OCI-LY1 (cell line): ENCODE measurements at regions not wholly inside any gene's neighbourhood (a gene's known extent, or its start where the extent isn't known, plus 50 kb on each side); places are given as distances from the start of the nearest gene placed in this dataset.

Experiments
- H2AFZ ChIP-seq: fragments of 200-600 bp; sonication (generic), shearing (Covaris generic); 2 replicates; pipeline ENCODE4 v1.6.0; 2014; ENCODE audit warnings: antibody characterized with exemption, mild to moderate bottlenecking, low read length
- H3F3A ChIP-seq: fragments of 200-600 bp; sonication (generic), shearing (Covaris generic); 2 replicates; pipeline ENCODE4 v1.6.0; 2014; ENCODE audit warnings: mild to moderate bottlenecking, antibody characterized with exemption, low read length, moderate library complexity; ENCODE audit not compliant: insufficient read depth
- H3K27ac ChIP-seq: fragments of 200-600 bp; sonication (generic); 2 replicates; pipeline ENCODE4 v1.5.1; 2014; ENCODE audit warnings: low read length, mixed run types, mild to moderate bottlenecking, low read depth; ENCODE audit not compliant: poor library complexity, severe bottlenecking
- H3K27me3 ChIP-seq: fragments of 200-600 bp; sonication (generic); 2 replicates; pipeline ENCODE4 v1.6.0; 2014; ENCODE audit warnings: antibody characterized with exemption, mild to moderate bottlenecking, low read length, moderate library complexity; ENCODE audit not compliant: insufficient read depth
- H3K36me3 ChIP-seq: fragments of 200-600 bp; sonication (generic); 2 replicates; pipeline ENCODE4 v1.6.1; 2014; ENCODE audit warnings: mild to moderate bottlenecking, antibody characterized with exemption, low read length, moderate library complexity, mixed read lengths; ENCODE audit not compliant: insufficient read depth
- H3K4me1 ChIP-seq: fragments of 200-600 bp; sonication (generic); 2 replicates; pipeline ENCODE4 v1.5.1; 2014; ENCODE audit warnings: mild to moderate bottlenecking, low read length, moderate library complexity; ENCODE audit not compliant: insufficient read depth, severe bottlenecking
- H3K4me2 ChIP-seq: fragments of 200-600 bp; sonication (generic), shearing (Covaris generic); 2 replicates; pipeline ENCODE4 v1.6.1; 2014; ENCODE audit warnings: low read length
- H3K4me3 ChIP-seq: fragments of 200-600 bp; sonication (generic); 2 replicates; pipeline ENCODE4 v1.5.1; 2014; ENCODE audit warnings: low read length, low read depth, mild to moderate bottlenecking, mixed read lengths; ENCODE audit not compliant: poor library complexity, severe bottlenecking
- H3K79me2 ChIP-seq: fragments of 200-600 bp; shearing (Covaris generic); 2 replicates; pipeline ENCODE4 v1.6.1; 2016; ENCODE audit warnings: mixed run types, low read length, mixed read lengths; ENCODE audit not compliant: insufficient read depth
- H3K9ac ChIP-seq: fragments of 200-600 bp; sonication (generic), shearing (Covaris generic); 2 replicates; pipeline ENCODE4 v1.6.1; 2014; ENCODE audit warnings: mild to moderate bottlenecking, low read length, mixed read lengths
- H3K9me2 ChIP-seq: fragments of 200-600 bp; sonication (generic), shearing (Covaris generic); 2 replicates; pipeline ENCODE4 v1.6.1; 2014; ENCODE audit warnings: low read depth, mild to moderate bottlenecking, low read length, mixed read lengths
- H3K9me3 ChIP-seq: fragments of 200-600 bp; shearing (Covaris generic); 2 replicates; pipeline ENCODE4 v1.6.1; 2014; ENCODE audit warnings: low read length, mixed read lengths
- H4K20me1 ChIP-seq: fragments of 200-600 bp; sonication (generic), shearing (Covaris generic); 2 replicates; pipeline ENCODE4 v1.6.0; 2016; ENCODE audit warnings: mild to moderate bottlenecking, low read length; ENCODE audit not compliant: insufficient read depth
- CTCF ChIP-seq: fragments of 200-600 bp; sonication (generic), shearing (Covaris generic); IDR thresholded peaks from 2 replicates; pipeline ENCODE4 v1.5.1; 2017; ENCODE audit warnings: mild to moderate bottlenecking, antibody characterized with exemption, low read length, moderate library complexity, mixed read lengths
- EZH2 ChIP-seq: fragments of 200-600 bp; sonication (generic), shearing (Covaris generic); IDR thresholded peaks from 2 replicates; pipeline ENCODE4 v1.8.0; 2017; ENCODE audit warnings: borderline replicate concordance, mixed run types, mild to moderate bottlenecking, antibody characterized with exemption, low read length, moderate library complexity, mixed read lengths

- H3K4me2 ChIP-seq = no peak overlapping the region
- no peak overlapping the region for H3K9ac ChIP-seq
- peaks cover 35% of the 10 kb centered on the region for H3K4me1 ChIP-seq
- no peak overlapping the region for H3K27ac ChIP-seq
- no peaks in the 10 kb centered on the region for H4K20me1 ChIP-seq
- H3K79me2 ChIP-seq = no peaks in the 10 kb centered on the region
- no peaks in the 10 kb centered on the region for H3K9me2 ChIP-seq
- H2AFZ ChIP-seq = no peak overlapping the region
- TF ChIP-seq EZH2 (no peak), CTCF (no peak)
- H3K36me3 ChIP-seq = no peaks in the 10 kb centered on the region
- no peaks in the 10 kb centered on the region for H3K27me3 ChIP-seq
- no peaks in the 10 kb centered on the region for H3K9me3 ChIP-seq
- H3K4me3 ChIP-seq = no peak overlapping the region
- no peaks in the 10 kb centered on the region; the same call in 1 of the 2 replicates for H3F3A ChIP-seq
Observed at GRCh38 chr5:124030043-124030491, 518.1 kb downstream of the CSNK1G3 start.

GRCh38 chr5:124027441-124027840, 515.5 kb downstream of the CSNK1G3 start:
- Histone ChIP-seq H3K9ac (no peak overlapping the region), H3K4me3 (no peak overlapping the region), H4K20me1 (no peaks in the 10 kb centered on the region), H3F3A (no peaks in the 10 kb centered on the region), H2AFZ (no peak overlapping the region), H3K9me2 (no peaks in the 10 kb centered on the region), H3K4me2 (no peak overlapping the region), H3K9me3 (no peaks in the 10 kb centered on the region), H3K36me3 (no peaks in the 10 kb centered on the region), H3K27me3 (no peaks in the 10 kb centered on the region), H3K4me1 (peaks cover 9% of the 10 kb centered on the region), H3K27ac (no peak overlapping the region), H3K79me2 (no peaks in the 10 kb centered on the region)
- TF ChIP-seq EZH2 (no peak), CTCF (no peak)

GRCh38 chr5:124025306-124025845, 513.4 kb downstream of the CSNK1G3 start:
- peaks cover 3% of the 10 kb centered on the region; the same call in 1 of the 2 replicates for H3K9me3 ChIP-seq
- H4K20me1 ChIP-seq = no peaks in the 10 kb centered on the region
- H3F3A ChIP-seq = no peaks in the 10 kb centered on the region
- H3K79me2 ChIP-seq = no peaks in the 10 kb centered on the region
- no peak overlapping the region for H3K4me3 ChIP-seq
- H3K4me1 ChIP-seq = peaks cover 6% of the 10 kb centered on the region
- no peak overlapping the region for H3K4me2 ChIP-seq
- no peak overlapping the region for H2AFZ ChIP-seq
- H3K9me2 ChIP-seq = no peaks in the 10 kb centered on the region
- H3K27ac ChIP-seq = peak overlapping the region; percentile 1
- no peak overlapping the region for H3K9ac ChIP-seq
- no peaks in the 10 kb centered on the region for H3K27me3 ChIP-seq
- H3K36me3 ChIP-seq = no peaks in the 10 kb centered on the region
- TF ChIP-seq EZH2 = no peak
- TF ChIP-seq CTCF = no peak
